Astrocyte of the cerebellum (primary cell): ENCODE measurements at regions not wholly inside any gene's neighbourhood (a gene's known extent, or its start where the extent isn't known, plus 50 kb on each side); places are given as distances from the start of the nearest gene placed in this dataset.
A peak's percentile ranks its signal among the peaks of the same experiment; 100 is the strongest.

ENCODE experiments used
- DNase-seq: peaks from one replicate; pipeline ENCODE4 v3.0.0-alpha.2; 2011; ENCODE audit warnings: low read depth
- H3K4me3 ChIP-seq: 2 replicates; pipeline ENCODE4 v1.5.1; 2011; ENCODE audit warnings: mild to moderate bottlenecking, low read depth, low read length, moderate library complexity
- CTCF ChIP-seq: IDR thresholded peaks from 2 replicates; pipeline ENCODE4 v1.5.1; 2012; ENCODE audit warnings: low read length, low read depth, moderate library complexity, mild to moderate bottlenecking; ENCODE audit errors: missing control alignments
- in situ Hi-C: cut with HindIII; loops from 2 replicates; pipeline ENCODE4 v1.10.0; 2017; ENCODE audit warnings: low sequenced_read_pairs

- in situ Hi-C loops, result no loop called here
- DNase-seq, result no peak
- no peak for TF ChIP-seq CTCF
- H3K4me3 ChIP-seq, result no peak overlapping the region
Measured at GRCh38 chr6:164101859-164102258, 687.3 kb downstream of the QKI start.

DNA sequence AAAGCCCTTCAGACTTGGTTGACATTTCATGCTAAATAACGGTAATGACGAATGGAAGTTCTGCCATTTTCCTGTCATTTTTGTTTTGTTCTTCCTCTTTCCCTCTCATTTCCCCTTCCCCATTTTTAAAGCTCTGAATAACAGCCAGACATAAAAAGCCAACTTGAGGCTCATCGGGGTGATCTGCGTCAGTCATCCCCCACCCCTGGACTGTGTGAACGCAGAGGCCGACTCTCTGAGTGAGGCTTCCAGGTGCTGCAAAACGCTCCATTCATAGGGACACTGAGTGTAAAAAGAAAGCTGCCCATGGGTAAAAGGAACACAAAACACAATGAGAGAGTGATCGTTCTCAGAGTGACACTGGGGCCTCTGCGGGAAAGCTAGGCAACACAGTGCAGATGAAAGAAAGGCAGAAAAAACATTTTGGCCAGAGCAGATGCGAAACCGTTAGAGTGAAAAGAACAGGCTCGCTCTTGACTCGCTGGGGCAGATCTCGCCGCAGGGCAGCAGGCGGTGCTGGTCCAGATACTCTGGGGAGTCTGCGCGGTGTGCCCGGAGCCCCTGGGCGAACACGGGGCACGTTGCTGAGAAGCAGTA is 684.8 kb downstream of the QKI start:
- H3K4me3 ChIP-seq, result no peak overlapping the region
- TF ChIP-seq CTCF, result peak; percentile 50
- no peak for DNase-seq
- in situ Hi-C loops, result no loop called here

- in situ Hi-C loops, result no loop called here
- no peak overlapping the region for H3K4me3 ChIP-seq
- TF ChIP-seq CTCF, result no peak
- no peak for DNase-seq
Measured at GRCh38 chr6:164098857-164099267, 684.3 kb downstream of the QKI start.

DNA sequence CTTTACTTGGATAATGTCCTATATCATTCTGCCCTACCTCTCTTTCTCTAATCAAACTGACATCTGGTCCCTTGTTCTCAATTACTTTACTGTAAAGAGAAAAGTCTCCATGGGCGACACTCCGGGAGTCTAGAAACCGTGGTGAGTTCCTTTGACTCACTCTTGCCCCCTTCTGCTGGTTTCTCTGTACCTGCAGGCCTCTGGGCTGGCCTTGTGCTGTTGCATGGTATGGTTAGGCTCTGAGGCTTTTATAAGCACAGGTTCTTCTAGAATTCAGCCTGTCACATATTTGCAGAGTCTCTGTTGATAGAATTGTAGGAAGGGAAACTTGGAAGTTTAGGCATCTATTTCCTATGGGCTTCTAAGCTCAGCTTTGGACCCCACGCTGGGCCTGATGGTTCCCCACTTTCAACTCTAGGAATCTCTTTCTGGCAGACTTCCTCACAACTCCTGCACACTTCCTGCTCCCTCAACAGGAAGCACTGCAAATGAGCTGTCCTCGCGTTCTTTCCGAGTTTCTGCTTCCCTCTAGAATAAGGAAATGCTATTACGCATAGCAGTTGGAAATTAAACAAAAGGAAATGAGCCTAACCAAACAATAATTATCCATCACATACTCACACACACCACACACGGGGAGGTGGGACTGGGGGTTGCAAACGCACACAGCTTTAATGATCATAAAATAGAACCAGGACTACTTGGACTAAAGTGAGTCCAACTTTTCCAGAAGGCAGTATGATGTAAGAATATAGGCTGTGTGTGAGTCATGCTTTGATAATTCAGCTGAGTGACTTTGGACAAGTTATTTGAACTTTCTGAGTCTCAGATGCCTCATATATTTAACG is 683.3 kb downstream of the QKI start:
- in situ Hi-C loops, result no loop called here
- DNase-seq, result peak; percentile 68
- peak; percentile 30 for TF ChIP-seq CTCF
- H3K4me3 ChIP-seq, result no peak overlapping the region

GRCh38 chr6:164097056-164097455 is 682.5 kb downstream of the QKI start:
- no peak overlapping the region for H3K4me3 ChIP-seq
- in situ Hi-C loops, result no loop called here
- DNase-seq, result no peak
- TF ChIP-seq CTCF, result no peak

- no peak for TF ChIP-seq CTCF
- H3K4me3 ChIP-seq, result no peak overlapping the region
- DNase-seq, result no peak
- in situ Hi-C loops, result no loop called here
Measured at GRCh38 chr6:164095056-164095455, 680.5 kb downstream of the QKI start.
